SK-N-SH (cell line): ENCODE measurements at regions not wholly inside any gene's neighbourhood (a gene's known extent, or its start where the extent isn't known, plus 50 kb on each side); places are given as distances from the start of the nearest gene placed in this dataset.

ENCODE experiments used
- CTCF ChIA-PET: fragments of 300-600, 350-600 bp; formaldehyde crosslinking; extraction: SDS; loops from one replicate; lab custom pipeline; 2021; lab: Yijun Ruan, JAX
- POLR2A ChIA-PET: fragments of 350-600 bp; sonication (Branson Sonifier 250); formaldehyde crosslinking; extraction: SDS; loops from one replicate; lab custom pipeline; 2020; ENCODE audit warnings: antibody characterized with exemption, inconsistent platforms; lab: Yijun Ruan, JAX
- DNase-seq: peaks from one replicate; pipeline ENCODE4 v3.0.0; 2012
- H2AFZ ChIP-seq: fragments of 200-600 bp; sonication (generic); 2 replicates; pipeline ENCODE4 v1.8.1; 2016; ENCODE audit warnings: antibody characterized with exemption, mild to moderate bottlenecking, low read depth
- H3F3A ChIP-seq: fragments of 200-600 bp; sonication (generic); replicated peaks from 2 replicates; pipeline ENCODE3; 2016; ENCODE audit warnings: antibody characterized with exemption, mild to moderate bottlenecking; ENCODE audit not compliant: insufficient read depth
- H3K27ac ChIP-seq, 2 experiments: fragments of 200-500 bp in 1 of 2; fragments of 200-600 bp in 1 of 2; sonication (Bioruptor generic) in 1 of 2; sonication (generic), shearing (Covaris generic) in 1 of 2; 2 replicates each; pipeline versions ENCODE4 v1.5.1 to v1.6.1; 2014 to 2016; ENCODE audit warnings: low read depth in 2 of 2, inconsistent platforms in 1 of 2, low read length in 1 of 2, mild to moderate bottlenecking in 1 of 2, mixed read lengths in 1 of 2
- H3K27me3 ChIP-seq: fragments of 200-600 bp; sonication (generic), shearing (Covaris generic); 2 replicates; pipeline ENCODE4 v1.6.1; 2016; ENCODE audit warnings: mixed run types; ENCODE audit not compliant: insufficient read depth
- H3K36me3 ChIP-seq, 2 experiments: fragments of 200-500 bp in 1 of 2; fragments of 200-600 bp in 1 of 2; sonication (Bioruptor generic) in 1 of 2; sonication (generic) in 1 of 2; replicated peaks in 1 of 2; 2 replicates each; pipeline versions ENCODE3 to v1.5.1; 2014 to 2016; ENCODE audit warnings: low read length in 1 of 2, mild to moderate bottlenecking in 1 of 2; ENCODE audit not compliant: insufficient read depth in 2 of 2, control insufficient read depth in 1 of 2
- H3K4me1 ChIP-seq, 2 experiments: fragments of 200-500 bp in 1 of 2; fragments of 200-600 bp in 1 of 2; sonication (Bioruptor generic) in 1 of 2; sonication (generic), shearing (Covaris generic) in 1 of 2; 2 replicates each; pipeline versions ENCODE4 v1.5.1 to v1.6.1; 2014 to 2016; ENCODE audit warnings: low read depth in 1 of 2, low read length in 1 of 2, mixed run types in 1 of 2; ENCODE audit not compliant: insufficient read depth in 2 of 2, control insufficient read depth in 1 of 2
- H3K4me2 ChIP-seq: fragments of 200-600 bp; sonication (generic), shearing (Covaris generic); 2 replicates; pipeline ENCODE4 v1.6.1; 2017; ENCODE audit warnings: mixed run types
- H3K4me3 ChIP-seq, 2 experiments: fragments of 200-500 bp in 1 of 2; fragments of 200-600 bp in 1 of 2; sonication (Bioruptor generic) in 1 of 2; sonication (generic), shearing (Covaris generic) in 1 of 2; 2 replicates each; pipeline versions ENCODE4 v1.5.1 to v1.8.1; 2014 to 2016; ENCODE audit warnings: low read depth in 2 of 2, inconsistent platforms in 1 of 2, low read length in 1 of 2, mild to moderate bottlenecking in 1 of 2, mixed read lengths in 1 of 2, moderate library complexity in 1 of 2
- H3K79me2 ChIP-seq: fragments of 200-600 bp; sonication (generic); 2 replicates; pipeline ENCODE4 v1.8.1; 2017; ENCODE audit warnings: mild to moderate bottlenecking; ENCODE audit not compliant: insufficient read depth
- H3K9ac ChIP-seq: fragments of 200-600 bp; sonication (generic); 2 replicates; pipeline ENCODE4 v1.6.1; 2017; ENCODE audit warnings: mixed run types
- H3K9me2 ChIP-seq: fragments of 200-600 bp; sonication (generic); 2 replicates; pipeline ENCODE4 v1.6.1; 2017; ENCODE audit warnings: mixed run types
- H3K9me3 ChIP-seq: fragments of 200-600 bp; sonication (generic); 2 replicates; pipeline ENCODE4 v1.6.1; 2017; ENCODE audit warnings: mixed run types, mild to moderate bottlenecking, moderate library complexity
- H4K20me1 ChIP-seq: fragments of 200-600 bp; sonication (generic); 2 replicates; pipeline ENCODE4 v1.6.1; 2017; ENCODE audit warnings: mild to moderate bottlenecking, mixed run types; ENCODE audit not compliant: insufficient read depth
- CHD2 ChIP-seq: fragments of 150-350 bp; IDR thresholded peaks from 2 replicates; pipeline ENCODE4 v1.6.1; 2018; ENCODE audit warnings: low read length; ENCODE audit not compliant: partially characterized antibody
- ELF1 ChIP-seq: IDR thresholded peaks from 2 replicates; pipeline ENCODE4 v1.4.0; 2012
- EP300 ChIP-seq, 2 experiments: IDR thresholded peaks; 2 replicates each; pipeline versions ENCODE4 v1.4.0 to v1.6.1; 2012; ENCODE audit warnings: borderline replicate concordance in 1 of 2, low read depth in 1 of 2, low read length in 1 of 2
- EZH2phosphoT487 ChIP-seq: fragments of 200-600 bp; sonication (generic); IDR thresholded peaks from 2 replicates; pipeline ENCODE4 v1.6.1; 2017; ENCODE audit warnings: low read depth, mixed run types, mild to moderate bottlenecking, antibody characterized with exemption, moderate library complexity, borderline replicate concordance
- FOSL2 ChIP-seq: IDR thresholded peaks from 2 replicates; pipeline ENCODE4 v1.4.0; 2012; ENCODE audit warnings: low read depth, mild to moderate bottlenecking, moderate library complexity, borderline replicate concordance
- GATA2 ChIP-seq: sonication (generic); formaldehyde crosslinking; IDR thresholded peaks from 2 replicates; pipeline ENCODE4 v1.5.0; 2020; ENCODE audit warnings: mild to moderate bottlenecking, missing genetic modification reagents
- MEF2A ChIP-seq: IDR thresholded peaks from 2 replicates; pipeline ENCODE4 v1.4.0; 2012; ENCODE audit warnings: low read depth, borderline replicate concordance
- NFIC ChIP-seq: IDR thresholded peaks from 2 replicates; pipeline ENCODE4 v1.4.0; 2012; ENCODE audit warnings: borderline replicate concordance
- NRF1 ChIP-seq: IDR thresholded peaks from 2 replicates; pipeline ENCODE4 v1.6.1; 2012; ENCODE audit warnings: low read depth, mild to moderate bottlenecking, low read length
- RAD21 ChIP-seq: IDR thresholded peaks from 2 replicates; pipeline ENCODE4 v1.6.1; 2012; ENCODE audit warnings: mild to moderate bottlenecking, low read length
- SMC3 ChIP-seq: IDR thresholded peaks from 2 replicates; pipeline ENCODE4 v1.6.1; 2012; ENCODE audit warnings: low read depth, low read length, improper control_type of control experiment
- TAF1 ChIP-seq: IDR thresholded peaks from 2 replicates; pipeline ENCODE4 v1.6.1; 2012; ENCODE audit warnings: low read depth, mild to moderate bottlenecking, low read length, moderate library complexity, borderline replicate concordance
- TCF12 ChIP-seq: IDR thresholded peaks from 2 replicates; pipeline ENCODE4 v1.4.0; 2012
- WGBS: methylation state at CpG from one replicate; pipeline ENCODE4 v1.1.6; 2017; ENCODE audit warnings: low lambda C conversion rate; 5-methylcytosine and 5-hydroxymethylcytosine counted together
- TF ChIP-seq, protein P1 (sequence below): IDR thresholded peaks from 2 replicates; pipeline ENCODE4 v1.4.0; 2012; ENCODE audit warnings: low read depth, borderline replicate concordance
- TF ChIP-seq, protein P2 (sequence below): fragments of 200-600 bp; sonication (generic); IDR thresholded peaks from 2 replicates; pipeline ENCODE4 v1.6.1; 2017; ENCODE audit warnings: antibody characterized with exemption, mild to moderate bottlenecking, moderate library complexity
- TF ChIP-seq, protein P3 (sequence below): IDR thresholded peaks from 2 replicates; pipeline ENCODE4; 2012
- TF ChIP-seq, protein P4 (sequence below): IDR thresholded peaks from 2 replicates; pipeline ENCODE4 v1.6.1; 2012; ENCODE audit warnings: mild to moderate bottlenecking, low read depth, low read length, moderate library complexity
- TF ChIP-seq, protein P5 (sequence below): fragments of 150-350 bp; IDR thresholded peaks from 2 replicates; pipeline ENCODE4 v1.6.1; 2017; ENCODE audit warnings: antibody characterized with exemption, low read length, low read depth, borderline replicate concordance
- TF ChIP-seq, protein P6 (sequence below): IDR thresholded peaks from 2 replicates; pipeline ENCODE4 v1.4.0; 2012; ENCODE audit warnings: low read depth, borderline replicate concordance

DNA sequence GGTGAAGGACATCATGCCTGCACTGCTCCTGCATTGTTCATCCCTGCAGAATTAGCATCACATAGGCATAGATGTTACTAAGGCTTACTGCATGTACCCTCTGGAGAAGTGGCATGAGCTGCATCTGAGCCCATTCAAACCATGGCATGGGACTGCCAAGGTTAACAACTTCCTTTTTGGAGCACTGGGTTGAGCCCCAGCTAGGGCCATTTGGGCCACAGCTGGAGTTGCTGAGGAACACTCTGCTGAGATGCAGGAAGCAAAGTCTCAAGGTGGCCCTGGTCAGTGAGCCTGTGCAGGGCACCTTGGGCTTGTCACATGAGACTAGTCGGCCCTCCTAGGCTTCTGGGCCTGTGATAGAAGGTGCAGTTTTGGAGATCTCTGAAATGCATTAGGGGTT, 511.2 kb downstream of the C12orf50 start:
- TF ChIP-seq, protein P1, sequence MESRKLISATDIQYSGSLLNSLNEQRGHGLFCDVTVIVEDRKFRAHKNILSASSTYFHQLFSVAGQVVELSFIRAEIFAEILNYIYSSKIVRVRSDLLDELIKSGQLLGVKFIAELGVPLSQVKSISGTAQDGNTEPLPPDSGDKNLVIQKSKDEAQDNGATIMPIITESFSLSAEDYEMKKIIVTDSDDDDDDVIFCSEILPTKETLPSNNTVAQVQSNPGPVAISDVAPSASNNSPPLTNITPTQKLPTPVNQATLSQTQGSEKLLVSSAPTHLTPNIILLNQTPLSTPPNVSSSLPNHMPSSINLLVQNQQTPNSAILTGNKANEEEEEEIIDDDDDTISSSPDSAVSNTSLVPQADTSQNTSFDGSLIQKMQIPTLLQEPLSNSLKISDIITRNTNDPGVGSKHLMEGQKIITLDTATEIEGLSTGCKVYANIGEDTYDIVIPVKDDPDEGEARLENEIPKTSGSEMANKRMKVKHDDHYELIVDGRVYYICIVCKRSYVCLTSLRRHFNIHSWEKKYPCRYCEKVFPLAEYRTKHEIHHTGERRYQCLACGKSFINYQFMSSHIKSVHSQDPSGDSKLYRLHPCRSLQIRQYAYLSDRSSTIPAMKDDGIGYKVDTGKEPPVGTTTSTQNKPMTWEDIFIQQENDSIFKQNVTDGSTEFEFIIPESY: no peak
- TF ChIP-seq NFIC (no peak), SMC3 (no peak), CHD2 (no peak), EP300 (IDR thresholded peaks at IDR 0.05; ENCODE audit: borderline replicate concordance in 1 of 2, low read depth in 1 of 2, low read length in 1 of 2) (no peak), ELF1 (no peak), GATA2 (CRISPR knock-in tag) (no peak), RAD21 (no peak), MEF2A (no peak), NRF1 (no peak), FOSL2 (no peak), EZH2phosphoT487 (no peak), TCF12 (no peak), TAF1 (no peak)
- TF ChIP-seq, protein P2, sequence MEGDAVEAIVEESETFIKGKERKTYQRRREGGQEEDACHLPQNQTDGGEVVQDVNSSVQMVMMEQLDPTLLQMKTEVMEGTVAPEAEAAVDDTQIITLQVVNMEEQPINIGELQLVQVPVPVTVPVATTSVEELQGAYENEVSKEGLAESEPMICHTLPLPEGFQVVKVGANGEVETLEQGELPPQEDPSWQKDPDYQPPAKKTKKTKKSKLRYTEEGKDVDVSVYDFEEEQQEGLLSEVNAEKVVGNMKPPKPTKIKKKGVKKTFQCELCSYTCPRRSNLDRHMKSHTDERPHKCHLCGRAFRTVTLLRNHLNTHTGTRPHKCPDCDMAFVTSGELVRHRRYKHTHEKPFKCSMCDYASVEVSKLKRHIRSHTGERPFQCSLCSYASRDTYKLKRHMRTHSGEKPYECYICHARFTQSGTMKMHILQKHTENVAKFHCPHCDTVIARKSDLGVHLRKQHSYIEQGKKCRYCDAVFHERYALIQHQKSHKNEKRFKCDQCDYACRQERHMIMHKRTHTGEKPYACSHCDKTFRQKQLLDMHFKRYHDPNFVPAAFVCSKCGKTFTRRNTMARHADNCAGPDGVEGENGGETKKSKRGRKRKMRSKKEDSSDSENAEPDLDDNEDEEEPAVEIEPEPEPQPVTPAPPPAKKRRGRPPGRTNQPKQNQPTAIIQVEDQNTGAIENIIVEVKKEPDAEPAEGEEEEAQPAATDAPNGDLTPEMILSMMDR: no peak
- TF ChIP-seq, protein P3, sequence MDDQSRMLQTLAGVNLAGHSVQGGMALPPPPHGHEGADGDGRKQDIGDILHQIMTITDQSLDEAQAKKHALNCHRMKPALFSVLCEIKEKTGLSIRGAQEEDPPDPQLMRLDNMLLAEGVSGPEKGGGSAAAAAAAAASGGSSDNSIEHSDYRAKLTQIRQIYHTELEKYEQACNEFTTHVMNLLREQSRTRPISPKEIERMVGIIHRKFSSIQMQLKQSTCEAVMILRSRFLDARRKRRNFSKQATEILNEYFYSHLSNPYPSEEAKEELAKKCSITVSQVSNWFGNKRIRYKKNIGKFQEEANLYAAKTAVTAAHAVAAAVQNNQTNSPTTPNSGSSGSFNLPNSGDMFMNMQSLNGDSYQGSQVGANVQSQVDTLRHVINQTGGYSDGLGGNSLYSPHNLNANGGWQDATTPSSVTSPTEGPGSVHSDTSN: no peak
- TF ChIP-seq, protein P4, sequence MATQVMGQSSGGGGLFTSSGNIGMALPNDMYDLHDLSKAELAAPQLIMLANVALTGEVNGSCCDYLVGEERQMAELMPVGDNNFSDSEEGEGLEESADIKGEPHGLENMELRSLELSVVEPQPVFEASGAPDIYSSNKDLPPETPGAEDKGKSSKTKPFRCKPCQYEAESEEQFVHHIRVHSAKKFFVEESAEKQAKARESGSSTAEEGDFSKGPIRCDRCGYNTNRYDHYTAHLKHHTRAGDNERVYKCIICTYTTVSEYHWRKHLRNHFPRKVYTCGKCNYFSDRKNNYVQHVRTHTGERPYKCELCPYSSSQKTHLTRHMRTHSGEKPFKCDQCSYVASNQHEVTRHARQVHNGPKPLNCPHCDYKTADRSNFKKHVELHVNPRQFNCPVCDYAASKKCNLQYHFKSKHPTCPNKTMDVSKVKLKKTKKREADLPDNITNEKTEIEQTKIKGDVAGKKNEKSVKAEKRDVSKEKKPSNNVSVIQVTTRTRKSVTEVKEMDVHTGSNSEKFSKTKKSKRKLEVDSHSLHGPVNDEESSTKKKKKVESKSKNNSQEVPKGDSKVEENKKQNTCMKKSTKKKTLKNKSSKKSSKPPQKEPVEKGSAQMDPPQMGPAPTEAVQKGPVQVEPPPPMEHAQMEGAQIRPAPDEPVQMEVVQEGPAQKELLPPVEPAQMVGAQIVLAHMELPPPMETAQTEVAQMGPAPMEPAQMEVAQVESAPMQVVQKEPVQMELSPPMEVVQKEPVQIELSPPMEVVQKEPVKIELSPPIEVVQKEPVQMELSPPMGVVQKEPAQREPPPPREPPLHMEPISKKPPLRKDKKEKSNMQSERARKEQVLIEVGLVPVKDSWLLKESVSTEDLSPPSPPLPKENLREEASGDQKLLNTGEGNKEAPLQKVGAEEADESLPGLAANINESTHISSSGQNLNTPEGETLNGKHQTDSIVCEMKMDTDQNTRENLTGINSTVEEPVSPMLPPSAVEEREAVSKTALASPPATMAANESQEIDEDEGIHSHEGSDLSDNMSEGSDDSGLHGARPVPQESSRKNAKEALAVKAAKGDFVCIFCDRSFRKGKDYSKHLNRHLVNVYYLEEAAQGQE: no peak
- TF ChIP-seq, protein P5, sequence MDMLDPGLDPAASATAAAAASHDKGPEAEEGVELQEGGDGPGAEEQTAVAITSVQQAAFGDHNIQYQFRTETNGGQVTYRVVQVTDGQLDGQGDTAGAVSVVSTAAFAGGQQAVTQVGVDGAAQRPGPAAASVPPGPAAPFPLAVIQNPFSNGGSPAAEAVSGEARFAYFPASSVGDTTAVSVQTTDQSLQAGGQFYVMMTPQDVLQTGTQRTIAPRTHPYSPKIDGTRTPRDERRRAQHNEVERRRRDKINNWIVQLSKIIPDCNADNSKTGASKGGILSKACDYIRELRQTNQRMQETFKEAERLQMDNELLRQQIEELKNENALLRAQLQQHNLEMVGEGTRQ: no peak
- TF ChIP-seq, protein P6, sequence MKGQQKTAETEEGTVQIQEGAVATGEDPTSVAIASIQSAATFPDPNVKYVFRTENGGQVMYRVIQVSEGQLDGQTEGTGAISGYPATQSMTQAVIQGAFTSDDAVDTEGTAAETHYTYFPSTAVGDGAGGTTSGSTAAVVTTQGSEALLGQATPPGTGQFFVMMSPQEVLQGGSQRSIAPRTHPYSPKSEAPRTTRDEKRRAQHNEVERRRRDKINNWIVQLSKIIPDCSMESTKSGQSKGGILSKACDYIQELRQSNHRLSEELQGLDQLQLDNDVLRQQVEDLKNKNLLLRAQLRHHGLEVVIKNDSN: no peak
- TF ChIP-seq, all 33 proteins: peak for 0
- Histone ChIP-seq H2AFZ (no peak overlapping the region), H3K4me1 (no peaks in the 10 kb centered on the region; a peak in 2 of 4 replicates), H3K4me3 (no peak overlapping the region), H3K9me2 (no peaks in the 10 kb centered on the region), H3K27me3 (no peaks in the 10 kb centered on the region), H3F3A (no peaks in the 10 kb centered on the region), H3K36me3 (no peaks in the 10 kb centered on the region), H4K20me1 (no peaks in the 10 kb centered on the region), H3K9ac (no peak overlapping the region), H3K79me2 (no peaks in the 10 kb centered on the region), H3K9me3 (no peaks in the 10 kb centered on the region), H3K4me2 (no peak overlapping the region), H3K27ac (no peak overlapping the region)
- 86% methylated on average over 1 of the region's 1 CpG for WGBS
- CTCF ChIA-PET: no interaction called here
- DNase-seq: no peak
- POLR2A ChIA-PET: no interaction called here
